C4-2B (cell line): ENCODE measurements at regions not wholly inside any gene's neighbourhood (a gene's known extent, or its start where the extent isn't known, plus 50 kb on each side); places are given as distances from the start of the nearest gene placed in this dataset.

Source experiments
- H3K27ac ChIP-seq: fragments of 450-650 bp; 2 replicates; pipeline ENCODE4 v1.5.1; 2017
- ZFX ChIP-seq: fragments of 450-650 bp; IDR thresholded peaks from 2 replicates; pipeline ENCODE4 v1.6.1; 2017
- TF ChIP-seq, protein P1 (sequence below): fragments of 450-650 bp; conservative IDR thresholded peaks from 2 replicates; pipeline ENCODE4 v1.5.1; 2017; ENCODE audit warnings: mild to moderate bottlenecking

DNA sequence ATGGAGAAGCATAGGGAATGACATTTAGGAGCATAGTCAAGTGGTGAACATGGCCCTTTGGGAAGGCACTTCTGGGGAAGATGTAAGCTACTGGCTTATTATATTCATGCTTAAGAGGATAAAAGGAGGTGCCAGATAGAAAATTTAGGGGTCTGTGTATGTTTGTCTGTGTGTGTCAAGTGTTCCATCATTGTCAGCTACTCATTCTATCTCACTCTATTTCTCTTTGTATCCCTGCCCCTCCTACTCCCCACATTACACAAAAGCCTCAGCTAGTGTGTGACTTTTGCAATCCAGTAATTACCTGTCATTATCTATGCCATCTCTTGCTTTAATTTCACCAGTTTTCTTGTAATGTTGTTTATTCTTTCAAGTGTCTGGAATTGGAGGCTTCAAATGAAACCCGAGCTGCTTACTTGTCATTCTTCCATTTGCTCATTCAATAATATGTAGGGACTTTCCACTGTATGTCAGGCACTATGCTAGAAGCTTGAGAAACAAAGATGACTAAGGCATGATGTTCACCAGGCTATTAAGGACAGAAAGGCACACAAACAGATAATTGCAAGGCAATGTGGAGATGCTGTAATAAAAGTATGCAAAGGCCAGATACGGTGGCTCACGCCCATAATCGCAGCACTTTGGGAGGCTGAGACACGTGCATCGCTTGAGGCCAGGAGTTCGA is 229.8 kb upstream of the TEX13C start:
- H3K27ac ChIP-seq = no peak overlapping the region
- TF ChIP-seq, protein P1, sequence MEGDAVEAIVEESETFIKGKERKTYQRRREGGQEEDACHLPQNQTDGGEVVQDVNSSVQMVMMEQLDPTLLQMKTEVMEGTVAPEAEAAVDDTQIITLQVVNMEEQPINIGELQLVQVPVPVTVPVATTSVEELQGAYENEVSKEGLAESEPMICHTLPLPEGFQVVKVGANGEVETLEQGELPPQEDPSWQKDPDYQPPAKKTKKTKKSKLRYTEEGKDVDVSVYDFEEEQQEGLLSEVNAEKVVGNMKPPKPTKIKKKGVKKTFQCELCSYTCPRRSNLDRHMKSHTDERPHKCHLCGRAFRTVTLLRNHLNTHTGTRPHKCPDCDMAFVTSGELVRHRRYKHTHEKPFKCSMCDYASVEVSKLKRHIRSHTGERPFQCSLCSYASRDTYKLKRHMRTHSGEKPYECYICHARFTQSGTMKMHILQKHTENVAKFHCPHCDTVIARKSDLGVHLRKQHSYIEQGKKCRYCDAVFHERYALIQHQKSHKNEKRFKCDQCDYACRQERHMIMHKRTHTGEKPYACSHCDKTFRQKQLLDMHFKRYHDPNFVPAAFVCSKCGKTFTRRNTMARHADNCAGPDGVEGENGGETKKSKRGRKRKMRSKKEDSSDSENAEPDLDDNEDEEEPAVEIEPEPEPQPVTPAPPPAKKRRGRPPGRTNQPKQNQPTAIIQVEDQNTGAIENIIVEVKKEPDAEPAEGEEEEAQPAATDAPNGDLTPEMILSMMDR = no peak
- no peak for TF ChIP-seq ZFX

DNA sequence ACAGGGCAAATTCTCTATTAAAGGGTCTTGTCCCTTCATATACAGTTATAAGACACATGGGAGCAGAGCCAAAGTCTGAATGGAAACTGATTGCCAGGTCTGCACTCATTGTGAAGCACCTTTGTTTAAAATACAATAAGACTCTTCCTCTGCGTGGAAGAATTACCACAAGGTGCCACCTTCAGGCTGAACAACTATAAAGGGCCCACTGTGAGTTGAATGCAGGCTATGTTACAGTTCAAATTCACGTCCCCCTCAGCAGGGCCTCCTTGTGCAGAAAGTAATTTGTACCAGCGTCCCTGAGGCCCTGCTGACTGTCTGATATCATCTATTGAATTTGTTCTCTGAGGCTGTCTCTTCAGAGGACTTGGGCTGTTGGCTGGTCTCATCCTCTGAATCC is 225.8 kb upstream of the TEX13C start:
- H3K27ac ChIP-seq = no peak overlapping the region
- TF ChIP-seq, protein P1 = no peak
- TF ChIP-seq ZFX = no peak

DNA sequence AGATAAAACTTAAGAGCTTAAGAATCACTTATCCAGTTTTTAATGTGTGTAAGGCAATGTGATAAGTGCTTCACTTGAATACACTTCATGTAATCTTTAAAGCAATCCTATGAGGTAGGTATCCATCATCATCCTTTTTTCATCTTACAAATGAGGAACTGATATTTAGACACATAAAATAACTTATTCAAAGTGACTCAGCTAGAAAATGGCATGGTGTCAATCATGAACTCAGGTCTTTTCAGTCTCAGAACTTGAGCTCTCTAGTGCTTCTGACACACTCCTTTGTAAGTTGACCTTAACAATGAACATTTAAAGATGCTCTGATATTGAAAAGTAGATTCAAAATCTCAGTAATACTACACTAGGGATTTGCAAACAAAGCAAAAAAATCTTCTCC is 224.8 kb upstream of the TEX13C start:
- no peak for TF ChIP-seq ZFX
- TF ChIP-seq, protein P1 = no peak

DNA sequence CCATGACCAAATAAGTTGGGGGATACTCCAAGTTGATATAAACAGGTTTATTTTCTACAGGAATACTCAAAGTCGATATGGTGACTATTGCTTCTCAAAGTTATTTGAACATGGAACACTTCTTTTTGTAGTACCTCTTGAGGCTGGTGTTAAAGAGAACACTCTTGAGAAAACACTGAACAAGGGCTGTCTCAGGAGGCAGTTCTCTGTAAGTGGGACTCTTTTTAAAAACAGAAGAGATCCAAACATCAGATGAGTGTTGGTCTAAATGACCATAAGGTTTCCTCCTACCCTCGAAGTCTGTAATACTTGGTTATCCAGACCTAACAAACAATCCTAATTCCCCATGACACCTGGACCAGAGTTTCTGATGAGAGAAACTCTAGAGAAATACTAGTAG is 223.2 kb upstream of the TEX13C start:
- TF ChIP-seq ZFX = no peak
- TF ChIP-seq, protein P1 = no peak
- no peak overlapping the region for H3K27ac ChIP-seq

More for the DNA sequence above, 224.8 kb upstream of the TEX13C start:
- H3K27ac ChIP-seq = no peak overlapping the region

DNA sequence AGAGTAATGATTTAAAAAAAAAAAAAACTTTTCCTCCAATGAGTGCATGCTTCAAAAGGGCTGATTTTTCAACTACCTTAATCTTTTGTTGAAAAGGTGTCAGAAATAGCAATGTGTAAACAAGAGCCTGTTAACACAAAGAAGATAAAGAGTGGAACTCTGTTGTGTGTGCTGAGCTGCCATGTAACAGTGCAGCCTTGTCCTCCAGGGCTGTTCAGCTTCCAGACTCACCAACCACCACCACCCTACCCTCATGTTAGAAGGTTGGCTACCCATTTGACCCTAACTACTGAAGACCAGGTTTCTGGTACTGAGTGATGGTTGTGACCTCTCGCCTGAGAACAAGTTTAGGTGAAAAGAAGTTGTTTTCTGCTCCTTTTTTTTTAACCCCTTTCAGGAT is 222.8 kb upstream of the TEX13C start:
- H3K27ac ChIP-seq = no peak overlapping the region
- TF ChIP-seq ZFX = no peak
- TF ChIP-seq, protein P1 = no peak

DNA sequence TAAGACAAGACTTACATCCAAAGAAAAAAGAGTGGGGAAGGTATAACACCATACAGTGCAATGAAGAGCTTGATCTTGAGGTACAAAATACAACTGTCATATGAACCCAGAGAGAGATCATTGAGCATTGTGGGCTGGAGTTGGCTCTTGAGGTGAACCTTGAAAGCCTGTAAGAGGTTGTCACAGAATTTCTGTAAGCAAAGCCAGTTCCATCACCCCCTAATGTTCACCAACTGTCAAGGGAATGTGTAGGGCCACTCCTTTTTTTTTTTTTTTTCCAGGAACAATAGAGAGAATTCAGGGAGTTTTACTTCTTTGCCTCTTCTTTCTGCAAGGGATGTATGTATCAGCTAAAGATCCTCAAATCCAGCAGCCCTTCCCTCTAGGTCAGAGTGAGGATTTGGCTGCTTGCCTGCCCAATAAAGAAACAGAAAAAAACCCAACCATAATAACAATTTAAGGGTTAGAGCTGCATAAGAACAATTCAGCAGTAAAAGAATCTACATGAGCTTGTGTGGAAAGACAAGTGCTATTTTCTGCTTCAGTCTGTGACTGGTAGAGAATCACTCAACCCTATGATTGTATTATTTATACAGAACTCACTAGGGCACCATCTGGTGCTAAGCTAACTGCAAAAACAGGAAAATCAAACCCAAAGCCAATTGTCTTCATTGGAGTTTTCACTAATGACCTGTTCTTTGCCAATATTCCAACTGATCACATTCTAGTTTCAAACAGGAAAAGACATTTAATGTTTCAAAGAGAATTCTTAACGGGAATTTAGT is 217.5 kb upstream of the TEX13C start:
- TF ChIP-seq ZFX = no peak
- TF ChIP-seq, protein P1 = no peak
- H3K27ac ChIP-seq = no peak overlapping the region

- H3K27ac ChIP-seq = no peak overlapping the region
- TF ChIP-seq, protein P1 = no peak
- TF ChIP-seq ZFX = no peak
Measured at GRCh38 chrX:125103693-125104092, 216.0 kb upstream of the TEX13C start.
